DND-41 (cell line): ENCODE measurements at regions not wholly inside any gene's neighbourhood (a gene's known extent, or its start where the extent isn't known, plus 50 kb on each side); places are given as distances from the start of the nearest gene placed in this dataset.

Experiments used
- ATAC-seq: fragments of 200-7000 bp; cut with Tn5 transposase; 3 replicates; pipeline ENCODE4 v1.9.1; 2021; ENCODE audit warnings: low read depth; ENCODE audit not compliant: insufficient read depth
- DNase-seq: peaks from one replicate; pipeline ENCODE4 v3.0.0-alpha.2; 2020
- H2AFZ ChIP-seq: 2 replicates; pipeline ENCODE4 v1.6.0; 2012; ENCODE audit warnings: low read depth, low read length
- H3K27ac ChIP-seq: 2 replicates; pipeline ENCODE4 v1.5.1; 2012; ENCODE audit warnings: low read length, inconsistent platforms
- H3K27me3 ChIP-seq: fragments of 200-600 bp; sonication (generic); 2 replicates; pipeline ENCODE4 v1.6.0; 2012; ENCODE audit warnings: low read length, mild to moderate bottlenecking, inconsistent platforms; ENCODE audit not compliant: insufficient read depth, poor library complexity
- H3K36me3 ChIP-seq: 2 replicates; pipeline ENCODE4 v1.5.1; 2012; ENCODE audit warnings: low read length, inconsistent platforms; ENCODE audit not compliant: insufficient read depth
- H3K4me1 ChIP-seq: 2 replicates; pipeline ENCODE4 v1.5.1; 2012; ENCODE audit warnings: mild to moderate bottlenecking, low read length; ENCODE audit not compliant: insufficient read depth
- H3K4me2 ChIP-seq: 2 replicates; pipeline ENCODE4 v1.6.0; 2012; ENCODE audit warnings: mild to moderate bottlenecking, moderate library complexity, low read length, inconsistent platforms; ENCODE audit not compliant: insufficient read depth
- H3K4me3 ChIP-seq, 2 experiments: fragments of 200-600 bp in 1 of 2; shearing (Covaris generic) in 1 of 2; 2 replicates each; pipeline ENCODE4 v1.5.1; 2012 to 2016; ENCODE audit warnings: inconsistent platforms in 2 of 2, low read length in 2 of 2, mild to moderate bottlenecking in 2 of 2, low read depth in 1 of 2, moderate library complexity in 1 of 2
- H3K79me2 ChIP-seq: 2 replicates; pipeline ENCODE4 v1.6.0; 2012; ENCODE audit warnings: low read length, inconsistent platforms; ENCODE audit not compliant: insufficient read depth
- H3K9ac ChIP-seq: 2 replicates; pipeline ENCODE4 v1.6.0; 2012; ENCODE audit warnings: low read depth, mild to moderate bottlenecking, inconsistent platforms, low read length, moderate library complexity
- H3K9me3 ChIP-seq: 2 replicates; pipeline ENCODE4 v1.5.1; 2012; ENCODE audit warnings: low read length, moderate library complexity, mild to moderate bottlenecking, inconsistent platforms; ENCODE audit not compliant: insufficient read depth, severe bottlenecking
- H4K20me1 ChIP-seq: 2 replicates; pipeline ENCODE4 v1.6.0; 2012; ENCODE audit warnings: low read length; ENCODE audit not compliant: insufficient read depth
- CTCF ChIP-seq: IDR thresholded peaks from 2 replicates; pipeline ENCODE4 v1.5.1; 2012; ENCODE audit warnings: borderline replicate concordance, low read length, moderate library complexity, mild to moderate bottlenecking; ENCODE audit not compliant: poor library complexity, severe bottlenecking; ENCODE audit errors: extremely low read depth
- EZH2 ChIP-seq: IDR thresholded peaks from 3 replicates; pipeline ENCODE4 v1.6.1; 2012; ENCODE audit warnings: borderline replicate concordance, low read depth, mild to moderate bottlenecking, moderate library complexity, low read length, inconsistent platforms; ENCODE audit not compliant: severe bottlenecking

DNA sequence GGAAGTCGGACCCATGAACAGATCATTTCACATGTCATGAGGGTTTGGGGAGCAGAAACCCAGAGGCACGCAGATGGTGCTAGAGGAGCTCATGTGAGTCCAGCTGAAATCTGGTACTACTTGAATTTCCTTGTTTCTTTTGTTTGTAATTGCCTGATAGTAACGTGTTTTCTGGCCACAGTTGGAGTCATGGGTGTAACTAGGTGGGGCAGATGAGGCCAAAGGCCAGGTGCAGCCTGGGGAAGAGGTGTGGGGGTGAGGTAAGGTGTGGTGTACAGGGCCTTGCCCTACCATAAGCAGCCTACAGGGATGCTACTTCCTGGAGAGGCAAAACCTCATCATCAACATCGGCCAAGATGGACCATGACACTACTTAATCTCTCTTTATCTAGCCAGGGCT is 271.4 kb downstream of the PTTG2 start:
- Histone ChIP-seq H3K4me3 (no peak overlapping the region), H2AFZ (no peak overlapping the region), H3K4me1 (no peaks in the 10 kb centered on the region), H3K9me3 (no peaks in the 10 kb centered on the region), H3K9ac (no peak overlapping the region), H4K20me1 (no peaks in the 10 kb centered on the region), H3K27me3 (no peaks in the 10 kb centered on the region), H3K79me2 (no peaks in the 10 kb centered on the region), H3K27ac (no peak overlapping the region), H3K36me3 (no peaks in the 10 kb centered on the region), H3K4me2 (no peak overlapping the region)
- no peak for TF ChIP-seq CTCF
- TF ChIP-seq EZH2 = no peak
- DNase-seq = no peak
- ATAC-seq = no peak

DNA sequence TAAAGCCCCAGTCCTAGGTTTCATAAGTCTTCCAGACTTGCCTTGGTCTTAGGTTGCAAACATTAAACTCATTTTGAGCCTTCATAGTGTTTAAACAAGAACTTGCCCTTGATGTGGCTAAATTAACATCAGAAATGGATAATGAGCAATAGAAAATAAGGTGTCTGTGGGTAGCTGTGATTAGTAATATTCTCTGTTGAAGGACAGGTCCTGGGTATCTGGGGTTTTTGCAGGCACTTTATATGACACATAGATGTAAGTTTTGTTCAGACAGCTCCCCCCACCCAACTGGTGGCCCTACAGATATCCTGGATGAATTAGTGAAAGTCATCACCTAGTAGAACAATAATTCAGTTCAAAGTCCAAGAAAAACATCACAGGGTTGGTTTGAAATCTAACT is 272.5 kb downstream of the PTTG2 start:
- H2AFZ ChIP-seq = no peak overlapping the region
- DNase-seq = no peak
- H3K4me3 ChIP-seq = no peak overlapping the region
- no peaks in the 10 kb centered on the region for H4K20me1 ChIP-seq
- H3K27ac ChIP-seq = no peak overlapping the region
- no peaks in the 10 kb centered on the region for H3K27me3 ChIP-seq
- no peak for ATAC-seq
- H3K9ac ChIP-seq = no peak overlapping the region
- H3K4me1 ChIP-seq = no peaks in the 10 kb centered on the region
- no peak for TF ChIP-seq EZH2
- no peak for TF ChIP-seq CTCF
- no peaks in the 10 kb centered on the region for H3K36me3 ChIP-seq
- H3K79me2 ChIP-seq = no peaks in the 10 kb centered on the region
- H3K4me2 ChIP-seq = no peak overlapping the region
- H3K9me3 ChIP-seq = no peaks in the 10 kb centered on the region

DNA sequence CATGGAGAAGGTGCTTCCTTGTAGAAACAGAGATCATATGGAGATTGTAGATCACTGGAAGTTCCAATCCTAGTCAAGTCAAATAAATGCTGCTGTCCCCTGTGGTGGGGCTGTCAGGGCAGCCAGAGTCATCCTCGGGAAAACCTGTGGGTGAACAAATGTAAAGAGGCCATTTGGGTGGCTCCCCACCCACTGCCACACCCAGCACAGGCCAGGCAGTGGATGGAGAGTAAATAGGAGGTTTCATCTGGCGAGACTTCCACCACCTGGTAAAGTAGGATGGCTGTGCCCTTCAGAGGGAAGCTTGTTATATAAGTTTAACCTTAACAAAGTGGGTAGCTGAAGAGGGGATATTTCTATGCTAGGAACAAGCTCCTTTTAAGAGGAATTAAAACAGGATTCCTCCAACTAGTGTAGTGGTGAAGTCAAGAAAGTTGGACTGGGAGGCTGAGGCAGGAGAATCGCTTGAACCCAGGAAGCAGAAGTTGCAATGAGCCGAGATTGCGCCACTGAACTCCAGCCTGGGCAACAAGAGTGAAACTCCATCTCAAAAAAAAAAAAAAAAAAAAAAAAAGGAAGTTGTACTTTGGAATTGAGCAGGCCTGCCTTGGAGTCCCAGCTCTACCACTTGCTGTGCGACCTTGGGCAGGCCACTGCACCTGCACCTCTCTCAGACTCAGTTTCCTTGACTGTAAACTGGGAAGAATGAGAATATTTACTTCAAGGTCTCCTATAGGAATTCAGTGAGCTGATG is 273.7 kb downstream of the PTTG2 start:
- H3K27me3 ChIP-seq = no peaks in the 10 kb centered on the region
- no peaks in the 10 kb centered on the region for H4K20me1 ChIP-seq
- no peaks in the 10 kb centered on the region for H3K4me1 ChIP-seq
- H3K9me3 ChIP-seq = no peaks in the 10 kb centered on the region
- no peak overlapping the region for H3K27ac ChIP-seq
- H3K4me2 ChIP-seq = no peak overlapping the region
- H3K4me3 ChIP-seq = no peak overlapping the region
- H3K9ac ChIP-seq = no peak overlapping the region
- no peak for TF ChIP-seq EZH2
- no peak for TF ChIP-seq CTCF
- no peaks in the 10 kb centered on the region for H3K79me2 ChIP-seq
- no peak overlapping the region for H2AFZ ChIP-seq
- ATAC-seq (no peak), DNase-seq (no peak)
- H3K36me3 ChIP-seq = no peaks in the 10 kb centered on the region
